ENCODE measurements at regions not wholly inside any gene's neighbourhood (a gene's known extent, or its start where the extent isn't known, plus 50 kb on each side); places are given as distances from the start of the nearest gene placed in this dataset.

GRCh38 chr4:30614771-30615170 is 105.4 kb upstream of the PCDH7 start:
- H3K9ac ChIP-seq (ENCODE audit: insufficient read depth in 1 of 2, low read length in 2 of 2) = no peak overlapping the region
- DNase-seq (peak in 1 of 3 donors; percentile 29), ATAC-seq (ENCODE audit: insufficient read depth, low FRiP score) (no peak)
- H3K4me1 ChIP-seq (ENCODE audit: control insufficient read depth in 5 of 5, insufficient read depth in 5 of 5, low read length in 5 of 5) = peaks cover 0 to under 1% (median 0%) of the 10 kb centered on the region in 5 donors
- H3K36me3 ChIP-seq (ENCODE audit: control insufficient read depth in 4 of 4, insufficient read depth in 4 of 4, low read length in 4 of 4) = no peaks in the 10 kb centered on the region
- no peak overlapping the region for H3K27ac ChIP-seq (ENCODE audit: low read depth in 1 of 2, low read length in 1 of 2)
- H3K9me3 ChIP-seq (ENCODE audit: control insufficient read depth in 4 of 4, insufficient read depth in 3 of 4, low read length in 3 of 4) = no peaks in the 10 kb centered on the region
- H3K4me3 ChIP-seq = no peak overlapping the region
- no peaks in the 10 kb centered on the region for H3K27me3 ChIP-seq (ENCODE audit: control insufficient read depth in 3 of 3, insufficient read depth in 3 of 3, low read length in 2 of 3)
- TF ChIP-seq CTCF (IDR thresholded peaks at IDR 0.05; ENCODE audit: control extremely low read depth, extremely low read depth) = no peak

GRCh38 chr4:30616942-30617646 is 103.1 kb upstream of the PCDH7 start:
- Histone ChIP-seq H3K27ac (ENCODE audit: low read depth in 1 of 2, low read length in 1 of 2) (no peak overlapping the region), H3K36me3 (ENCODE audit: control insufficient read depth in 4 of 4, insufficient read depth in 4 of 4, low read length in 4 of 4) (no peaks in the 10 kb centered on the region), H3K9me3 (ENCODE audit: control insufficient read depth in 4 of 4, insufficient read depth in 3 of 4, low read length in 3 of 4) (no peaks in the 10 kb centered on the region), H3K27me3 (ENCODE audit: control insufficient read depth in 3 of 3, insufficient read depth in 3 of 3, low read length in 2 of 3) (no peaks in the 10 kb centered on the region), H3K9ac (ENCODE audit: insufficient read depth in 1 of 2, low read length in 2 of 2) (no peak overlapping the region), H3K4me3 (no peak overlapping the region), H3K4me1 (ENCODE audit: control insufficient read depth in 5 of 5, insufficient read depth in 5 of 5, low read length in 5 of 5) (peaks cover 0 to 13% (median 4%) of the 10 kb centered on the region in 5 donors)
- DNase-seq (no peak), ATAC-seq (ENCODE audit: insufficient read depth, low FRiP score) (no peak)
- TF ChIP-seq CTCF (IDR thresholded peaks at IDR 0.05; ENCODE audit: control extremely low read depth, extremely low read depth) = no peak
- WGBS, 2 donors = 86 to 94% methylated on average over 2 of the region's 2 CpGs

- Histone ChIP-seq H3K4me3 (no peak overlapping the region), H3K36me3 (ENCODE audit: control insufficient read depth in 4 of 4, insufficient read depth in 4 of 4, low read length in 4 of 4) (no peaks in the 10 kb centered on the region), H3K27me3 (ENCODE audit: control insufficient read depth in 3 of 3, insufficient read depth in 3 of 3, low read length in 2 of 3) (no peaks in the 10 kb centered on the region), H3K4me1 (ENCODE audit: control insufficient read depth in 5 of 5, insufficient read depth in 5 of 5, low read length in 5 of 5) (peaks cover 0 to 13% (median 4%) of the 10 kb centered on the region in 5 donors), H3K9me3 (ENCODE audit: control insufficient read depth in 4 of 4, insufficient read depth in 3 of 4, low read length in 3 of 4) (no peaks in the 10 kb centered on the region), H3K9ac (ENCODE audit: insufficient read depth in 1 of 2, low read length in 2 of 2) (no peak overlapping the region), H3K27ac (ENCODE audit: low read depth in 1 of 2, low read length in 1 of 2) (no peak overlapping the region)
- no peak for ATAC-seq (ENCODE audit: insufficient read depth, low FRiP score)
- whole genome bisulfite sequencing, 2 donors = 67 to 77% methylated on average over 2 of the region's 2 CpGs
- TF ChIP-seq CTCF (IDR thresholded peaks at IDR 0.05; ENCODE audit: control extremely low read depth, extremely low read depth) = no peak
- DNase-seq = no peak
These were observed 102.3 kb upstream of the PCDH7 start for GRCh38 chr4:30617836-30618235.

- 0 to 63% methylated on average over 1 of the region's 1 CpG for WGBS, 2 donors
- Histone ChIP-seq H3K4me3 (no peak overlapping the region), H3K9me3 (ENCODE audit: control insufficient read depth in 4 of 4, insufficient read depth in 3 of 4, low read length in 3 of 4) (no peaks in the 10 kb centered on the region), H3K27me3 (ENCODE audit: control insufficient read depth in 3 of 3, insufficient read depth in 3 of 3, low read length in 2 of 3) (no peaks in the 10 kb centered on the region), H3K27ac (ENCODE audit: low read depth in 1 of 2, low read length in 1 of 2) (no peak overlapping the region), H3K9ac (ENCODE audit: insufficient read depth in 1 of 2, low read length in 2 of 2) (no peak overlapping the region), H3K36me3 (ENCODE audit: control insufficient read depth in 4 of 4, insufficient read depth in 4 of 4, low read length in 4 of 4) (no peaks in the 10 kb centered on the region), H3K4me1 (ENCODE audit: control insufficient read depth in 5 of 5, insufficient read depth in 5 of 5, low read length in 5 of 5) (peaks cover 0 to 13% (median 4%) of the 10 kb centered on the region in 5 donors)
- no peak for ATAC-seq (ENCODE audit: insufficient read depth, low FRiP score)
- no peak for TF ChIP-seq CTCF (IDR thresholded peaks at IDR 0.05; ENCODE audit: control extremely low read depth, extremely low read depth)
- DNase-seq = peak; percentile 13 to 75 (median 57)
These were observed 100.5 kb upstream of the PCDH7 start for GRCh38 chr4:30619679-30620078.
